Hepatocyte (in vitro differentiated cells): ENCODE measurements at regions not wholly inside any gene's neighbourhood (a gene's known extent, or its start where the extent isn't known, plus 50 kb on each side); places are given as distances from the start of the nearest gene placed in this dataset.
A peak's percentile ranks its signal among the peaks of the same experiment; 100 is the strongest.

Source experiments
- DNase-seq: peaks from one replicate; pipeline ENCODE4 v3.0.0-alpha.2; 2016; ENCODE audit warnings: low spot score
- H2AFZ ChIP-seq: fragments of 200-600 bp; sonication (generic); 2 replicates; pipeline ENCODE4 v1.6.0; 2016; ENCODE audit warnings: antibody characterized with exemption, mild to moderate bottlenecking
- H3K27ac ChIP-seq: fragments of 200-600 bp; sonication (generic); 2 replicates; pipeline ENCODE4 v1.5.1; 2016; ENCODE audit warnings: mild to moderate bottlenecking
- H3K27me3 ChIP-seq: fragments of 200-600 bp; sonication (generic); 2 replicates; pipeline ENCODE4 v1.6.1; 2016
- H3K36me3 ChIP-seq: fragments of 200-600 bp; sonication (generic); replicated peaks from 2 replicates; pipeline ENCODE4 v1.5.1; 2016; ENCODE audit warnings: low read depth; ENCODE audit not compliant: insufficient read depth
- H3K4me1 ChIP-seq: fragments of 200-600 bp; sonication (generic); 2 replicates; pipeline ENCODE4 v1.5.1; 2016; ENCODE audit warnings: mild to moderate bottlenecking, moderate library complexity; ENCODE audit not compliant: insufficient read depth
- H3K4me2 ChIP-seq: fragments of 200-600 bp; sonication (generic); 2 replicates; pipeline ENCODE4 v1.6.0; 2016
- H3K4me3 ChIP-seq: fragments of 200-600 bp; sonication (generic); 2 replicates; pipeline ENCODE4 v1.5.1; 2016; ENCODE audit warnings: mild to moderate bottlenecking
- H3K79me2 ChIP-seq: fragments of 200-600 bp; sonication (generic); 2 replicates; pipeline ENCODE4 v1.6.0; 2017; ENCODE audit warnings: mild to moderate bottlenecking
- H3K9me2 ChIP-seq: fragments of 200-600 bp; sonication (generic); replicated peaks from 2 replicates; pipeline ENCODE4 v1.6.0; 2017; ENCODE audit warnings: mild to moderate bottlenecking; ENCODE audit not compliant: insufficient read depth
- H3K9me3 ChIP-seq: fragments of 200-600 bp; sonication (generic); 2 replicates; pipeline ENCODE4 v1.5.1; 2016; ENCODE audit warnings: low read depth, mild to moderate bottlenecking
- H4K20me1 ChIP-seq: fragments of 200-600 bp; sonication (generic); 2 replicates; pipeline ENCODE4 v1.6.0; 2016; ENCODE audit warnings: mild to moderate bottlenecking; ENCODE audit not compliant: insufficient read depth, poor library complexity, severe bottlenecking
- EZH2 ChIP-seq: fragments of 200-600 bp; sonication (generic); IDR thresholded peaks from 2 replicates; pipeline ENCODE4 v1.6.1; 2016; ENCODE audit warnings: antibody characterized with exemption, mild to moderate bottlenecking, borderline replicate concordance
- EZH2phosphoT487 ChIP-seq: fragments of 200-600 bp; sonication (generic); IDR thresholded peaks from one replicate; pipeline ENCODE4 v1.6.1; 2018; ENCODE audit warnings: antibody characterized with exemption, mild to moderate bottlenecking, low read depth, moderate library complexity; ENCODE audit not compliant: unreplicated experiment, severe bottlenecking
- WGBS: methylation state at CpG from one replicate; pipeline ENCODE4 v1.1.6; 2016; ENCODE audit warnings: low lambda C conversion rate; ENCODE audit errors: missing lambda C conversion rate; 5-methylcytosine and 5-hydroxymethylcytosine counted together
- TF ChIP-seq, protein P1 (sequence below): fragments of 200-600 bp; sonication (generic); IDR thresholded peaks from 2 replicates; pipeline ENCODE4 v1.5.1; 2016; ENCODE audit warnings: antibody characterized with exemption, mild to moderate bottlenecking; ENCODE audit not compliant: poor library complexity

DNA sequence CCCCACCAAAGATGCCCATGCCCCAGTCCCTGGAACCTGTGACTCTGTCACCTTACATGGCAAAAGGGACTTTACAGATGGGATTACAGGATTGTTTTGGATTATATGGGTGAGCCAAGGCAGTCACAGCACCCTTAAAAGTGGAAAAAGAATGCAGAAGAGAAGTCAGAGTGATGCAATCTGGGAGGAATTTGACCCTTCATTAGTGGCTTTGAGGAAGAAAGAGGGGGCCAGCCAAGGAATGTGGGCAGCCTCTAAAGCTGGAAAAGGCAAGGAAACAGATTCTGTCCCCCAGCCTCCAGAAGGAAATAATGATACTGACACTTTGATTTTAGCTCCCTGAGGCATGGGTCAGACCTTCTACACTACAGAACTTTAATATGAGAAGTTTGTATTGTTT, 257.3 kb upstream of the ISX start:
- H3K79me2 ChIP-seq = no peaks in the 10 kb centered on the region
- H3K36me3 ChIP-seq = no peaks in the 10 kb centered on the region
- DNase-seq = no peak
- H3K9me2 ChIP-seq = no peaks in the 10 kb centered on the region
- no peak overlapping the region for H3K4me2 ChIP-seq
- H3K4me1 ChIP-seq = peaks cover 8% of the 10 kb centered on the region
- TF ChIP-seq EZH2phosphoT487 = no peak
- TF ChIP-seq, protein P1, sequence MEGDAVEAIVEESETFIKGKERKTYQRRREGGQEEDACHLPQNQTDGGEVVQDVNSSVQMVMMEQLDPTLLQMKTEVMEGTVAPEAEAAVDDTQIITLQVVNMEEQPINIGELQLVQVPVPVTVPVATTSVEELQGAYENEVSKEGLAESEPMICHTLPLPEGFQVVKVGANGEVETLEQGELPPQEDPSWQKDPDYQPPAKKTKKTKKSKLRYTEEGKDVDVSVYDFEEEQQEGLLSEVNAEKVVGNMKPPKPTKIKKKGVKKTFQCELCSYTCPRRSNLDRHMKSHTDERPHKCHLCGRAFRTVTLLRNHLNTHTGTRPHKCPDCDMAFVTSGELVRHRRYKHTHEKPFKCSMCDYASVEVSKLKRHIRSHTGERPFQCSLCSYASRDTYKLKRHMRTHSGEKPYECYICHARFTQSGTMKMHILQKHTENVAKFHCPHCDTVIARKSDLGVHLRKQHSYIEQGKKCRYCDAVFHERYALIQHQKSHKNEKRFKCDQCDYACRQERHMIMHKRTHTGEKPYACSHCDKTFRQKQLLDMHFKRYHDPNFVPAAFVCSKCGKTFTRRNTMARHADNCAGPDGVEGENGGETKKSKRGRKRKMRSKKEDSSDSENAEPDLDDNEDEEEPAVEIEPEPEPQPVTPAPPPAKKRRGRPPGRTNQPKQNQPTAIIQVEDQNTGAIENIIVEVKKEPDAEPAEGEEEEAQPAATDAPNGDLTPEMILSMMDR = no peak
- TF ChIP-seq EZH2 = no peak
- no peak overlapping the region for H2AFZ ChIP-seq
- H4K20me1 ChIP-seq = no peaks in the 10 kb centered on the region
- no peaks in the 10 kb centered on the region for H3K27me3 ChIP-seq
- H3K27ac ChIP-seq = no peak overlapping the region
- no peaks in the 10 kb centered on the region for H3K9me3 ChIP-seq
- no peak overlapping the region for H3K4me3 ChIP-seq

DNA sequence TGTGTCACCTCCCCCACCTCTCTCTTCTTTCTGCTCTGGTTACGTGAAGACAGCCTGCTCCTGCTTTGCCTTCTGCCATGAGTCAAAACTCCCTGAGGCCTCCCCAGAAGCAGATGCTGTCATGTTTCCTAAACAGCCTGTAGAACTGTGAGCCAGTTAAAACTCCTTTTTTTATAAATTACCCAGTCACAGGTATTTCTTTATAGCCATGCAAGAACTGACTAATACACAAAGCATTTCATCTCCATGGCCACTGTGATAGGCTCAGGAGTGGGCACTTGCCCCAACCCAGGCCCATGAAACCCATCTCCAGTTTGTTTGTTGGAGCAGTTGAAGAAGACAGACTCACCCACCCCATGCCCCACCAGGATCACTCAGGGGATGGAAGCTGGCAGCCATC, 253.3 kb upstream of the ISX start:
- Histone ChIP-seq H3K27ac (no peak overlapping the region), H3K27me3 (no peaks in the 10 kb centered on the region), H3K9me2 (no peaks in the 10 kb centered on the region), H3K4me2 (no peak overlapping the region), H3K36me3 (no peaks in the 10 kb centered on the region), H2AFZ (no peak overlapping the region), H3K9me3 (no peaks in the 10 kb centered on the region), H3K79me2 (no peaks in the 10 kb centered on the region), H4K20me1 (no peaks in the 10 kb centered on the region), H3K4me3 (no peak overlapping the region), H3K4me1 (peaks cover 15% of the 10 kb centered on the region)
- 60% methylated on average over 1 of the region's 1 CpG for WGBS
- DNase-seq = peak; percentile 34
- TF ChIP-seq, protein P1 = no peak
- TF ChIP-seq EZH2phosphoT487 (no peak), EZH2 (no peak)

DNA sequence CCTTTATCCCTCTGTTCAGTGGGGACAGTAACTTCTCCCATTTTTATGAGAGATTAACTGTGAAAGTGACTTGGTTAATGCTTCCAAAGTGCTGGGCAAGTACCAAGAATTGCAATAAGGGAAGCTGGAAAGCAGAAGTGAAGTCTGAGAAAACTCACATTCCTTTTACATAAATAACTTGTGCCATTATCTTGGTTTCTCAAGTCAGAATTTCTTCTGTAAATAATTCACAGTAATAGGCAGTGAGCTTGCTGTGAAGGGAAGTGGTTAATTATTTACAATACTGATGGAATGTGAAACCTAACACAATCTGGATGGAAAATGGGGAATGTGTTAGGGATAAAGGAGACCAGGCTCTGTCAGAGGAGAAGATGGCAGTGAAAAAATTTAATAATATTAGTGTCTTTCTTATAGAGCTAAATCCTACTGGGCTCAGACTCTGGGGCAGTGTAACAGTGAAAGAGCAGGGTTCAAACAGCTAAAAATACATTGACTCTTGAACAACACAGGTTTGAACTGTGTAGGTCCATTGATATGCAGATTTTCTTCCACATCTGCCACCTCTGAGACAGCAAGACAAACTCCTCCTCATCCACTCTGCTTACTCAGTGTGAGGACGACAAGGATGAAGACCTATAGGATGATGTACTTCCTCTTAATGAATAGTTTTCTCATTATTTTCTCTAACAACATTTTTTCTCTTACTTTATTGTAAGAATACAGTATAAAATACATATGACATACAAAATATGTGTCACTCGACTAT, 251.5 kb upstream of the ISX start:
- H3K9me2 ChIP-seq = no peaks in the 10 kb centered on the region
- H3K79me2 ChIP-seq = no peaks in the 10 kb centered on the region
- no peaks in the 10 kb centered on the region for H4K20me1 ChIP-seq
- peak; percentile 21 for DNase-seq
- H3K36me3 ChIP-seq = no peaks in the 10 kb centered on the region
- peak overlapping the region; percentile 24 for H3K4me2 ChIP-seq
- no peak for TF ChIP-seq EZH2
- TF ChIP-seq, protein P1 = no peak
- no peak overlapping the region for H3K4me3 ChIP-seq
- WGBS = 52% methylated on average over 2 of the region's 2 CpGs
- peaks cover 15% of the 10 kb centered on the region for H3K4me1 ChIP-seq
- H2AFZ ChIP-seq = no peak overlapping the region
- peak overlapping the region; percentile 26 for H3K27ac ChIP-seq
- H3K27me3 ChIP-seq = no peaks in the 10 kb centered on the region
- no peaks in the 10 kb centered on the region for H3K9me3 ChIP-seq
